ENCODE measurements at regions not wholly inside any gene's neighbourhood (a gene's known extent, or its start where the extent isn't known, plus 50 kb on each side); places are given as distances from the start of the nearest gene placed in this dataset.

DNA sequence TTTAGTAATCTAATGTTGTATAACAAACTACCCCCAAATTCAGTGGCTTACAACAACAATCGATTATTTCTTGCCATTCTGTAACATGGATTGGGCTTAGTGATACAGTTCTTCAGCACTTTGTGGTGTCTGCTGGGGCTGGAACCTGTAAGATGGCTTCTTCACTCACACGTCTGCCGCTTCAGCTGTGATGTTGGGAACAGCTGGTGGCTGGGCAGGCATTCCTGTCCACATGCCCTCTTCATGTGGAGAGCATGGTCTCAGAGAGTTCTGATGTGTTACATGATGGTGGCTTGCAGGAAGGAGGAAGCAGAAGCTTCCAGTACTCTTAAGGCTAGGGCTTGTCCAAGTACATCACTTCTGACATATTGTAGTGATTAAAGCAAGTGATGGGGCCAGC lies 276.9 kb downstream of the PTBP2 start:
- H3K4me3 ChIP-seq (ENCODE audit: low read depth, low read length), result no peak overlapping the region
- TF ChIP-seq, protein P1, sequence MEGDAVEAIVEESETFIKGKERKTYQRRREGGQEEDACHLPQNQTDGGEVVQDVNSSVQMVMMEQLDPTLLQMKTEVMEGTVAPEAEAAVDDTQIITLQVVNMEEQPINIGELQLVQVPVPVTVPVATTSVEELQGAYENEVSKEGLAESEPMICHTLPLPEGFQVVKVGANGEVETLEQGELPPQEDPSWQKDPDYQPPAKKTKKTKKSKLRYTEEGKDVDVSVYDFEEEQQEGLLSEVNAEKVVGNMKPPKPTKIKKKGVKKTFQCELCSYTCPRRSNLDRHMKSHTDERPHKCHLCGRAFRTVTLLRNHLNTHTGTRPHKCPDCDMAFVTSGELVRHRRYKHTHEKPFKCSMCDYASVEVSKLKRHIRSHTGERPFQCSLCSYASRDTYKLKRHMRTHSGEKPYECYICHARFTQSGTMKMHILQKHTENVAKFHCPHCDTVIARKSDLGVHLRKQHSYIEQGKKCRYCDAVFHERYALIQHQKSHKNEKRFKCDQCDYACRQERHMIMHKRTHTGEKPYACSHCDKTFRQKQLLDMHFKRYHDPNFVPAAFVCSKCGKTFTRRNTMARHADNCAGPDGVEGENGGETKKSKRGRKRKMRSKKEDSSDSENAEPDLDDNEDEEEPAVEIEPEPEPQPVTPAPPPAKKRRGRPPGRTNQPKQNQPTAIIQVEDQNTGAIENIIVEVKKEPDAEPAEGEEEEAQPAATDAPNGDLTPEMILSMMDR (IDR thresholded peaks at IDR 0.05; ENCODE audit: low read depth, low read length, missing control alignments), result no peak
- DNase-seq (ENCODE audit: low read depth), result no peak

DNA sequence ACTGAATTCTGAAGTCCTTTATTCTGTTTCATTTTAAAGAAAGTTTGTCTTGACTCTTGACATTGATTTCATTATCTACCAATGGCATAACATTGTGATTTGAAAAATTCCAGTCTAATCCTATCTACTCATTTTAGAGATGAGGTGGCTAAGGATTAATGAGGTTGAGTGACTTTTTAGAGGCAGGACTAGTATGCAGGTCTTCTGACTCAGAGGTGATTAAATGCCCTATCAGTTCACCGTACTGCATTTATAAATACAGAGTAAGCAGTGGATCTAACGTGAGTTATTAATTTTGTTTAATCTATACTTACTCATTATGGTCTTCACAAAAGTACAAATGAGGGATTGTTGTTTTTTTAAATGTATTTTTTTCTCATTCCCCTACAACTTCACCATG lies 277.6 kb downstream of the PTBP2 start:
- TF ChIP-seq, protein P1 (IDR thresholded peaks at IDR 0.05; ENCODE audit: low read depth, low read length, missing control alignments), result no peak
- no peak for DNase-seq (ENCODE audit: low read depth)
- H3K4me3 ChIP-seq (ENCODE audit: low read depth, low read length), result no peak overlapping the region

DNA sequence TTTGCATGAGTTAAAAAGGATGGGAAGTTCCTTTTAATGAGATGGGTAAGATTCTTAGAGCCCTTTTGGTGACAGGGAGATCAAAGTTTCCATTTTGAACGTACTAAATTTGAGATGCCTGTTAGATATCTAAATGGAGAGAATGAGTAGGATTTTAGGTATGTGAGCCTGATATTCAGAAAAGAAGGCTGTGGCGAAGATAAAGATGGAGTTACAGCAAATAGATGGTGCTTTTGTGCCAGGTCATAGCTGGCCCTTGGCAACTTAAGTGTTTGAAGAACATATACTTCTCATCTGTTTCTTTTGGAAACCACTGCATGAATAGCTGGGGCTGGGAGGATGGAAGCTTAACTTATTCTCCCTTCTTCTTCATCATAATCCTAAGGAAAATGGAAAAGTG lies 282.5 kb downstream of the PTBP2 start:
- TF ChIP-seq, protein P1 (IDR thresholded peaks at IDR 0.05; ENCODE audit: low read depth, low read length, missing control alignments), result no peak
- no peak overlapping the region for H3K4me3 ChIP-seq (ENCODE audit: low read depth, low read length)
- no peak for DNase-seq (ENCODE audit: low read depth)

DNA sequence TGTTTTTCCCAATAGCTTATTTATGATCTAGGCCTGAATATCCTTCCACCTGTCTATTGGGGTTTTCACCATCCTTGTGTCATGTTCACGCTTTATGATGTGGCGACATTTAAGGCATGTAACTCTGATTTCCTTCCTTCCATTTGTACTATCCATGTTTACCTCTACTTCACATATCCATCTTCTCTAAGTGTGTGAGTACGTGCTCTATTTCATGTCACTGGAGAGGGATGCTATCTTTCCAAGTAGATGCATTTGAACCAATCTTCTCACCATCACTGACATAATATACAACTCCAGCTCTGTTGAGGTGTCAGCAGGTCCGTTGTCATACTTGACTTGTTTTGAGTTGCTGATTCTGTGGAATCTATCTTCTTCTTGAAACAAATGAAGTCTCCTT lies 283.2 kb downstream of the PTBP2 start:
- TF ChIP-seq, protein P1 (IDR thresholded peaks at IDR 0.05; ENCODE audit: low read depth, low read length, missing control alignments), result no peak
- DNase-seq (ENCODE audit: low read depth), result no peak
- no peak overlapping the region for H3K4me3 ChIP-seq (ENCODE audit: low read depth, low read length)

GRCh38 chr1:97006044-97006661 lies 284.6 kb downstream of the PTBP2 start:
- TF ChIP-seq, protein P1 (IDR thresholded peaks at IDR 0.05; ENCODE audit: low read depth, low read length, missing control alignments), result no peak
- H3K4me3 ChIP-seq (ENCODE audit: low read depth, low read length), result no peak overlapping the region
- no peak for DNase-seq (ENCODE audit: low read depth)

DNA sequence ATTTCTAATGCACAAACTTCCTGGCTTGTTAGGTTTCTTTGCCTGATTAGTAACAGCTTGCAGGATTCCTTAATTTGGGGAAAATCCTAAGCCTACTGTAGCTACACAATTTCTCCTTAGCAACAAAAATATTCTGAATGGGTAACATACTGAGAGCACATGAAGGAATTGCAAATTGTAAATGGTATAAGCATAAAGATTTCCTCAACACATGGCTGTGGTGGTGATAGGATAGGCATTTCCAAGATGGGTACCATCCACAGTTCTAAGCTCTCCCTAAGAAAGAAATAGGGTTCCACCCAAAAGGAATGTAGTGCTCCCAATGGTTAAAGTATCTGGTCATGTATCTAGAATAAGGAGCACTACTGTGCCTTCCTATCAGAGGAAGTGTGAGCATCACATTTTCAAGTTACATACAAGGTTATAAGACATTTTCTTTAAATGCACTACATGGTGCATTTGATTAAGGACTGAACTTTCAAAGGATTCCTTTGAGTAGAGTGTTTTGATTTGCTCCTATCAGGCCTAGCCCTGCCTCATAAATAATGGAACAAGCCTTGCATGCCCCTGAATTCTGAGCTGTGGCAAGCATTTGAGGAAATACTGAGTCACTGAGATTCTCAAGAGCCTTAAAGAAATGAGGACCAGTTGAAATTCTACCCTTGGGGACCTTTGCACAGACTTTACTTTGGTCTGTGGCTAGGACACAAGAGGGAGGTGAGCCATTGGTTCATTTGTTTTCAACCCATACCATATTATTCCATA lies 286.4 kb downstream of the PTBP2 start:
- no peak for DNase-seq (ENCODE audit: low read depth)
- H3K4me3 ChIP-seq (ENCODE audit: low read depth, low read length), result no peak overlapping the region
- TF ChIP-seq, protein P1 (IDR thresholded peaks at IDR 0.05; ENCODE audit: low read depth, low read length, missing control alignments), result no peak
